Sciatic nerve (tissue), 2 donors: ENCODE measurements at regions not wholly inside any gene's neighbourhood (a gene's known extent, or its start where the extent isn't known, plus 50 kb on each side); places are given as distances from the start of the nearest gene placed in this dataset.

Source experiments
- ATAC-seq: fragments of 200-7000 bp; cut with Tn5 transposase; one replicate; pipeline ENCODE4 v1.9.1; 2020; ENCODE audit warnings: mild to moderate bottlenecking, moderate library complexity
- DNase-seq: peaks from one replicate; pipeline ENCODE4 v3.0.0-alpha.2; 2020; ENCODE audit warnings: low spot score
- intact Hi-C: fragments of 100-400 bp; cut with DNase I; formaldehyde crosslinking; loops from one replicate; pipeline ENCODE4 v1.14.2; 2022
- donor health status: DM: no; HTN: no; CAD: no.
- donor health status: DM: no; HTN: no; CAD: no.

DNA sequence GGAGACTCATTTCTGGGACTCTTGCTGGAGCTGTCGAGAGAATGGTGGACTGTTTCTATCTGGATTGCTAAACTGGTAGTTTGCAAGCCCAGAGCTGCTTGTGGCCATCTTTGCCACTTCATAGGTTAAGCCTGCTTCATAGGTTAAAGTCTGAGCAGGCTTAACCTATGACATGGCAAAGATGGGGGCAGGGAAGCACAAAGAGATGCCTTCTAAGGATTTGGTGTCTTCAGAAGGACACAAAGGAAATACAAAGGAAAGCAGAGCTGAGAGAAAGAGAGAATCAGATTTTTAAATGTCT lies 78.4 kb upstream of the MAX start:
- no peak for ATAC-seq
- DNase-seq = no peak
- intact Hi-C loops = no loop called here

DNA sequence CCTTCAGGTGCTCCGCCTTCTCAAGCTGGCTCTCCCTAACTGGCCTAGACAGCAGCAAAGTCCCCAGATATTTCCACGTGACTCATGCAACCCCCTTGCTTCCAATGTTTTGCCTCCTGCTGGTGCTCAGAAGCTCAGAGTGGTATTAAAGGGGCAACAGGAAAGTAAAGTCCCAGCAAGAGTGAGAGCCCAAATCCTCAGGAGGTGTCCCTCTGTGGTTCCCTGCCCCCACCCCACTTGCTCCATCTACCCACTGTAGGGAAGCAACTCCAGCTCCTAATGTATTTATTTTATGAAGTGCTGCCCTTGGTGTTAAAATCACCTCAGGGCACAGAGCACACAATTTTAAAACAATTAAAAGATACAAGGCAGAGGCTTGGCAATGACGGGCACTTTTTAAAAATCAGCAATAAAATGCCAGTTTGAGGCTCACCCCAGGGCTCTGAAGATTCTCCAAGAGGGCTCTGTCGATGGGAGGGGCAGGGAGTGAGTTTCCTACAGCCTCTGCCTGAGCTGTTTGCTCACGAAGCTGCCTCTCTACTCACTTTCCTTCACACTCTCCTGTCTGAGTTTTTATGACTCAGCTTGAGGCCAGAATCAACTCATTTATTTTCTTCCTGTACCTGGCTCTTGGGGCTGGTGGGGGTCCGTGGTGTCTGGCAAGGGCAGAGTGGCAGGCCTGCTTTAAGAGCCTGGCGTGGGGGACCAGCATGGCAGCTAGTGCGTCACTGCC lies 81.9 kb upstream of the MAX start:
- no peak for ATAC-seq
- intact Hi-C loops = no loop called here
- DNase-seq = no peak

DNA sequence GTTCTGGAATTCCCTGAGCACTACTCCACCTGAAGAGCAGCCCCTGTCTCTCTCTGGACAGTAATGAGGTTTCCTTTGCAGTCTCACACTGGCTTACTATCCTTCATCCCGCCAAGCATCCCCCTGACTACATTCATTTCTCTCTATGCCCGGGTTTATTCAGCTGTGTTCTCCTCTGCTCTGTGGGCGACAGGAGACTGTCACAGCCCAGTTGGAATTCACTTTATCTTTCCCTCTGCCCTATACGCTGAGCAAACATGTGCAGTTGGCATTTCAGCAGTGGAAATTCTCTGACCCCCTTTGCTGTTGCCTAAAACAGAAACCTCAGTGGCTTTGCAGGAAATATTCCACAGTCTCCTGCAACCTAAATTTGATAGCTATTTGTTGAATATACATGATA lies 83.5 kb upstream of the MAX start:
- ATAC-seq (no peak), DNase-seq (no peak)
- intact Hi-C loops = no loop called here

DNA sequence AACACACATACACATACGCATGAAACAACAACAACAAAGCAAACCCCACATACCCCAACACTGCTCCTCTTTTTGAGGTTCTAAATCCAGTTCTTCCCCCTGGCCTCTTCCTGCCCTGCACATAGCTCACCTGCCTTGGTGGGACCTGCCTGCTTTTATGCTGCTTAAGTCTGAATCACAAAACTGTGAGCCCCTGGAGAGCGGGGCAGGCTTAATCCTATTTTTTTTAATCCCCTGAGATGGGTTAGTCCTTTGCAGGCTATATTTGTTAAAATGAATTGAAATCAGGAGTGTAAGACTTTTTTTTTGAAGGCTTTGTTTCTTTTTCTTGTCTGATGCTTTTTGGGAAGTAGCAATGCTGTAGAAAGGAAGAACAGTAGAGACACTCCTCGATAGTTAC lies 84.6 kb upstream of the MAX start:
- no peak for DNase-seq
- intact Hi-C loops = no loop called here
- no peak for ATAC-seq

DNA sequence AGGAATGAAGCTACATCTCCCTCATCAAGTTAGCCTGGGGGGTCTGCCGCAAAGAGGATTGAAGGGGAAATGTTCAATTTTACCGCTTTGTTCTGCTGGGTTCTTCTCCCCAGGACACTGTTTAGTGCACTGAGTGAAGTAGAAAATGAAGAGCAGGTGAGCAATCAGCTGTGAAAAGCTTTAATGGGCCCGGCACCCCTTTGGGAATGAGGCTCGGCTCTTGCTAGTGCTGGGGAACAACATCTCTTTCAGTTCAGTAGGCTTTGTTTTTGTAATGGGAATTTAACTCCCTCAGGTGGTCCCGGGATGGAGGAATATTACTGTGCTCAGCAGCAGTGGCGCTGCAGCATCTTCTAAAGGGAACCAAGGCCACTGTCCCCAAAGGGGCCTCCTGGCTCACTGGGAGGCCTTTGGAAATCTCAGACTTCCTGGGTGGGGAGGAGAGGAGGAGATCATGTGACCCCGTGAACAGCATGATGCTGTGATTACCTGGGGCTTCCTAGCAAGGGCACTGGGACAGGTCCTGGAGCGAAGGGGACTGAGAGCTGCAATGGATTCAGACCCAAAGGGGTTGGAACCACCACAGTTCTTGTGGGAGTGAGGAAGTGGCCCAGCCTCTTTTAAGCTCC lies 85.2 kb upstream of the MAX start:
- intact Hi-C loops = no loop called here
- no peak for ATAC-seq
- no peak for DNase-seq

DNA sequence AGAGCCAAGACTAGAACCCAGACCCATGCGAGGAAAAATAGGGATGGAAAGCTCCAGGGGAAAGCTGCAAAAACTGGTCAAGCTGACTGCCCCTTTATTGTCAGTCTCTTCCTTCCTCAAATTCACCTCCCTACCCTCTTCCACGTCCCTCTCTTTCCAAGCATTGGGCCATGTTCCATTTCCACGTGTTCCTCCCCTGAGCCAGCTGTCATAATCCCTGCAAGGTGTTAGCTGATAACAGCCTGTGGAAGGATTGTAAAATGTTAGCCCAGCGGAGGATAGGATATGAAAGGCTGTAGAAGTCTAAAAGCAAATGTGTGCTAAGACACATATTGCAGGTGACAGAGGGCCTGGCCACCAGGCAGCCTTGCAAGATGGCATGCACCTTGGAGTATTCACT lies 88.0 kb upstream of the MAX start:
- intact Hi-C loops = no loop called here
- DNase-seq = no peak
- ATAC-seq = no peak

DNA sequence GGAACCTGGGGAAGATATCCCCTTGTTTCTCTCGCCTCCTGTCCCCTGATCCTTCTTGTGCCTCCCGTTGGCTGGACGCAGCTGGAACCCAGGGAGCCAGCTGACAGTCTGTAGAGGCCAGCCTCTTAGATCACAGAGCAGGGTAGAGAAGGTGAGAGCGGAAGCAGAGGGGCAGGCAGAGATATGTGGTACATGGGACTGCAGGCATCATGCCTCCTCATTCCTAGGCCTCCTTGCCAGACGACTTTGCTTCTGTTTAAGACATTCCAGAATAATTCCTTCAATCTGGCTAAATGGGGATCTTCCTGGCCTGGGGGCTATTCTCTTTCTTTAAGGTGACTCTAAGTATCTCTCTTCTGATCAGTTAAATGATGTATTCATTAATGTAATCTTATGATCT lies 89.4 kb upstream of the MAX start:
- no peak for ATAC-seq
- DNase-seq = no peak
- intact Hi-C loops = no loop called here

DNA sequence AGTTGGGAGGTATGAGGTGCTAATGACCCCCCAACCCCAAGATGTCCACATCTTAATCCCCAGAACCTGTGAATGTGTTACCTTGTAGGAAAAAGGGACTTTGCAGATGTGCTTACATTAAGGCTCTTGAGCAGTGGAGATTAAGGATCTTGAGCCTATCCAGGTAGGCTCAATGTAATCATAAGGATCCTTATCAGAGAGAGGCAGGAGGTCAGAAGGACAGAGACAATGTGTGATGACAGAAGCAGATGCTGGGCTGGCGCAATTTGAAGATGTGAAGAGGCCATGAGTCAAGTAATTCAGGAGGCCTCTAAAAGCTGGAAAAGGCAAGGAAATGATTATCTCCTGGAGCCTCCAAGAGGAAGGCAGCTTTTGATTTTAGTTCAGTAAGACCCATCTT lies 90.4 kb upstream of the MAX start:
- intact Hi-C loops = no loop called here
- no peak for DNase-seq
- ATAC-seq = no peak

DNA sequence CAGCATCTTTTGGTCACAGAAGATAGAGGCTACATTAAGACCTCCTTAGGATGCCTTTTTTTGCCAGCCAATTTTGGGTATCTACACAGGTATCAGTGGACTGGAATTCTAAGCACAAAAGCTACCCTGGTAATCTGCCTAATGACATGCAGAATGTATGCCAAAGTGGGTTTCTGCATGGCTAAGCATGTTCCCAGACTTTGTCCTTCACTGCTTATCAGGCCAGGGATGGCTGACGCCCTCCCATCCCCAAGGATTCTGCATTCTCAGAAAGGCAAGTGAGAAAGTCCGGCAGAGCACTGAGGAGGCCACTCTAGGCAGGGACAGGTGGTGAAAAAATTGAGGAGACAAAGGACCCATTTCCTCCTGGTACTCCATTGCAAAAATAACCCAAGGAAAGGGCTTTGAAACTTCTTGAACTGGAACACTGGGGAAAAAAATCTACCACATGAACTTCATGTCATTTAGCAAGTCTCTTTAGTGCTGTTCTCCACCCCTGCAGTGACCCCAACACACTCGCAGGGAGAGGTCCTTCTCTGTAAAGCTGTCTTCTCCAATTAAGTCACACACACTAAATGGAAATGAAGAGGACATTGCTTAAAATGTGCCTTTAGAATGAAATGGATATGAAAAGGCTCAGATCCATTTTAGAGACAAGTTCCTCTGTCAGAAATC lies 91.7 kb upstream of the MAX start:
- intact Hi-C loops = no loop called here
- no peak for ATAC-seq
- DNase-seq = no peak

DNA sequence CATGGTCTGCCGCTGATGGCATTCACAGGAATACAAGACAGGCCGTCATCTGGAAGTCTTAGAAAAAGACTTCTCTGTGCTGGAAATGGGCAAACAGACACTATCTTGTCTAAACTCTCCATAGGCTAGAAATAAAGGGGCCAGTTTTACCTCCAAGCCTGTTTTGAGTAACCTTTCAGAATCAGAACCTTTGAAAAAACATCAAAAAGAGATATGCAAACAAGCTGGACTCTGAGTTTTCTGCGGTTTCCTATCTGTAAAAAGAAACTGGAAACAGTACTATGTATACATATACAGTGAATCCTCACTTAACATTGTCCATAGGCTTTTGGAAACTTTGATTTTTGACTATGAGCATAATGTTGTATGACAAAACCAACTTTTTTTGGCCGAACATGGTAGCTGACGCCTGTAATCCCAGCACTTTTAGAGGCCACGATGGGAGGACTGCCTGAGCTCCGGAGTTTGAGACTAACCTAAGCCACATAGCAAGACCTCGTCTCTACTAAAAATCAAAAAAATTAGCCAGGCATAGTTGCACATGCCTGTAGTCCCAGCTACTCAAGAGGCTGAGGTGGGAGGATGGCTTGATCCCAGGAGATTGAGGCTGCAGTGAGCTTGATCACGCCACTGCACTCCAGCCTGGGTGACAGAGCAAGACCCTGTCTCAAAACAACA lies 92.9 kb upstream of the MAX start:
- intact Hi-C loops = no loop called here
- ATAC-seq (no peak), DNase-seq (no peak)

DNA sequence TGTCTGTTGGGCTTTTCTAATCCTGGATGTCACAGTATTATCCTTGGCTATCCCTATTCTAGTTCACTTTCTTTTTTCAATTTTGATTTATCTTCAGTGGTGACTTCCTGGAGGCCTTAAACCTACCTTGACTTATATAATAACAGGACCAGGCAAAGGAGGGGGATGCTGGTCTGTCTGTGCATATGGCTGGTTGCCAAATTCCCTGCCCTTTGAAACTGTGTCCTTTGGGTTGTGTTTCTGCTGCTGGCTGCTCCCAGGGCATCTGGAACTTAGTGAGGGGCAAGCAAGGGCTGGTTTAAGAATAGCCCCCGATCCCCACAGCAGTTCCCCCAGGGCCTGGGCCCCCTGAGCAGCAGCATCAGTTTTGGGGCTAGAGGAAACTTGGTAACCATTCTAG lies 96.0 kb upstream of the MAX start:
- no peak for DNase-seq
- no peak for ATAC-seq
- intact Hi-C loops = no loop called here

DNA sequence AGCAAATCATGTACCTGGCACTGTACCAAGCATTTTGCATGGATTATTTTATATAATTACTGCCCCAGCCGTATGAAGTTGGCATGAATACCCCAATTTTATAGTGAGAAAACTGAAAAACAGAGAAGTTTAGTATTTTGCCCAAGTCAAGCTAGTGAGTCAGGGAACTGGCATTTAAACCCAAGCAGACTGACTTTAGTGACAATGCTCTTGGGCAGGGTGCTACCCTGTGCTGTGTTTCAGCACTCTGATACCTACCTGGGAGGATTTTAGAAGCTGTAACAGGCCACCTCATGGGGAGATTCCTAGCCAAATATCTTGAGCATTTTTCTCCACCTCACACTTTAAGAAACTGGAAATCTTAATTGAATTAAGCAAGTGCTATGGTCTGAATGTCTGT lies 98.1 kb upstream of the MAX start:
- intact Hi-C loops = no loop called here
- no peak for DNase-seq
- no peak for ATAC-seq

DNA sequence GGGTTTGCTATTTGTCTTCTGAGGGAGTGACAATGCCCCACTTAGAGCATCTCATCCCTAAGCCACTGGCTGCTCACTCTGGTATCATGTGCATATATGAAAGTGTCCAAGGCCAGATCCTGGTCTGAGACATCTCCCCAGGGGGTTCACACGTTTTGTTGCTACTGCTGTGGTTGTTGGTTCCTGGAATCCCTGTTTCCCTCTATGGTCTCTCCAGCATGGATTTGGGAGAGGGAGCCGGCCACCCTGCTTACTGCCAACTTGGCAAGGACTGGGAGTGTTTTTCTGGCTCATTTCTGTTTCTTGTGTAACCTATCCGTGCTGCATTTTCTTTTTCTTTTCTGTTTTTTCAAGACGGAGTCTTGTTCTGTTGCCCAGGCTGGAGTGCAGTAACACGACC lies 101.3 kb upstream of the MAX start:
- DNase-seq (no peak), ATAC-seq (peak; percentile 45)
- intact Hi-C loops = no loop called here

DNA sequence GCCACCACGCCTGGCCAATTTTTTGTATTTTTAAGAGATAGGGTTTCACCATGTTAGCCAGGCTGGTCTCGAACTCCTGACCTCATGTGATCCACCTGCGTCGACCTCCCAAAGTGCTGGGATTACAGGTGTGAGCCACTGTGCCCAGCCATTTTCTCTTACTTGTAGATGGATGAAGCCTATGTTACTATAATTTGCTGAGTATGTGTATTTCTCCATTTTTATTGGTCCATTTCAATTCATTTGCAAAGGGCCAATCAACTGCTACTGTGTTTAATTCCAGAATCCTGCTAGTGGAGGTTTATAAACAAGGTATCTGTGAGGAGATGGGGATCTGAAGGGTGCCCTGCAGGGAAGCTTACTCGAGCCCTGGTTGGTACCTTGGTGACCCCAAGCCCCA lies 101.7 kb upstream of the MAX start:
- DNase-seq (no peak), ATAC-seq (no peak)

DNA sequence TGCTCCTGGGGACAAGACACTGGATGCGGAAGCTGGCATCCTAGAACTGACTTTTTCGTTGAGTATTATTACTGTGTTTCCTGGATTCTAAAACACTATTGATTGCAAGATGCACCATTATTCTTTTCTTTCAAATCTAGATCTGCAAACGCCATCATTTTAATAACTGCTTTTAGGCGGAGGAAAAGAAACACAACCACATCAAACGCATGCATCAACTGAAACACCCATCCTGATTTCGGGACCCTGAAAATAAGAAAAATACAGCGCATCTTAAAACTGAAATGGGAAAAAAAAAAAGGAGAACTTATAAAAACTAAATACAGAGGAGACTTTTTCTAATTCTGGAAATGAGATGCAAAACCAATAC lies 103.7 kb upstream of the MAX start:
- DNase-seq (no peak), ATAC-seq (no peak)
- intact Hi-C loops = no loop called here

More for the DNA sequence above, 101.7 kb upstream of the MAX start:
- intact Hi-C loops = no loop called here

DNA sequence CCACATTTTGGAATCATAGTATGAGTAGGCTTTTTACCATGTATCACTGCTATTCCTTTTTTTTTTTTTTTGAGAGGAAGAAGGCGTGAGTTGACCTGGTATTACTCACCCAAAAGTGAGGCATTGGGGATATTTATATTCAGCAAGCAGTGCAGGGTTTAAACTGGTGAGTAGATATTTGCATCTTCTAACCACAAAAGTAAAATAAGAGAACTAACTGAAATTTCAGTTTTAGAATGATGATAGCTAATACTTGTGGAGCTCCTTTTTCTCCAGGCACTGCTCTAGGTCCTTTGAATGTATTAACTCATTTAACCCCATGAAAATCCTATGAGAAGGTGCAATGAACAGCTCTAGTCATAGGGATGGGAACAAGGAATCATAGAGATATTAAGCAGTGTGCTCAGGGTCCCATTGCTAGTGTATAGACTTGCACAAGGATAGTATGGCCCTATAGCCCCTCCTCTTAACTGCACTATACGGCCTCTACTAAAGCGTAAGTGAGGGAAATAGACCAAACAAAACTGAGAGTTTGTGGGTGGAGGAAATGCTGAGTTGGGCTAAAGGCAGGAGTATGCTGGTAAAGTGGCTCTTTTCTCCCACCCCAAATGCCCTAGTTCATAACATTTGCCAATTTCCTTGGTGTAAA lies 104.3 kb upstream of the MAX start:
- DNase-seq = no peak
- ATAC-seq = no peak
- intact Hi-C loops = no loop called here

DNA sequence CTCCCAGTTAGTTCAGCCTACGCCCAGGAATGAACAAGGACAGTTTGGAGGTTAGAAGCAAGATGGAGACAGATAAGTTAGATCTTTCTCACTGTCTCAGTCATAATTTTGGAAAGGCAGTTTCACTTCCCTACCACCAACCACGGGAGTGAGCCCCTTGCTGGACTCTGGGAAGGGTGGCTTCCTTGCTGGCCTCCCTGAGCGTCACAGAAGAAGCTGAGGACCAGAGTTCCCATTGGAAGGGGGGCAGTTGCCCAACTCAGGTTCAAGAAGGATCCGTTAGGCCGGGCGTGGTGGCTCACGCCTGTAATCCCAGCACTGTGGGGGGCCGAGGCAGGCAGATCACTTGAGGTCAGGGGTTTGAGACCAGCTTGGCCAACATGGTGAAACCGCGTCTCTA lies 106.2 kb upstream of the MAX start:
- no peak for DNase-seq
- intact Hi-C loops = no loop called here
- no peak for ATAC-seq

DNA sequence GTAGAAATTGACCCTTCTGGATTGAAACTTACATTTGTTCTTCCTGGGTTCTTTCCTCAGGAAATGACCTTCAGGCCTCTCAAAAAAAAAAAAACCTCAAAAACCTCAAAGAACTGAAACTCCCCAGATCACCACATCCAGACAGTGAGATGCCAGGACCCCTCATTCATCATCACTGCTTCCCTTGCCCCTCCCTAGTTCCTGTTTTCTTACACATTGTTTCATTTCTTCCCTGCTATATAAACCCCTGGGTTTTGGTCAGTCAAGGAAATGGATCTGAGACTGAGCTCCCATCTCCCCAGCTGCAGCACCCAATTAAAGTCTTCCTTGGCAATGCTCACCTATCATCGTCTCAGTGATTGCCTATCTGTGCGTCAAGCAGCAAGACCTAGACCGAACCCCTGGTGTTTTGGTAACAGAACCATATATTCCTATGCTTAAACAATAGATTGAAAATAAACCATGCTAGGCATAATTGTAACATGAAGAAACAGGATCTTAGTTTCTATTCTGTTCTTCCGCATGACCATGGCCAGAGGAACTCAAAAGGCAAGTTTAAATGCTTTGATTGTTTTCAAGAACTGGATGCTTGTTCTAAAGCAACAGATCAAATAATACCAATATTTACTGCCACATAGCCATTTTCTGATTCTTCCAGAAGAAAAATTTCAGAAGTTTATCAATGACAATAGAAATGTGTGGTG lies 108.0 kb upstream of the MAX start:
- intact Hi-C loops = no loop called here
- no peak for DNase-seq
- ATAC-seq = peak; percentile 16

DNA sequence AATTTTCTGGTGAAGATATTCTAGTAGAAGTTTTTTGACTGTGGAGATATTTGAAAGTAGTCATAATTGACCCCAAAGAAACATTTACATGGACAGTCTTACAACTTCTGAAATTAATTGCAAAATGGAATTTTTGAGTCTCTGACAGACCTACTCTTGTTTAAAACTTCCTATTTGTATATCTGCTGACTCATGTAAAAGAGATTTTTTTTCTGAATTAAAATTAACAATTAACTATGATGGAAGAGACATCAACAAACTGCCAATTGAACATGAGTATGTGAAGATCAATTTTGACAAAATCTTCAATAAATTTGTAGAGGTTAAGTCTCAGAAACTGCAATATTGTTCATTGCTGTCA lies 108.5 kb upstream of the MAX start:
- ATAC-seq (no peak), DNase-seq (no peak)
- intact Hi-C loops = no loop called here
